HG03039 (cell line): ENCODE measurements at regions not wholly inside any gene's neighbourhood (a gene's known extent, or its start where the extent isn't known, plus 50 kb on each side); places are given as distances from the start of the nearest gene placed in this dataset.

Experiments
- ATAC-seq: cut with Tn5 transposase; IDR thresholded peaks from one replicate; pipeline ENCODE4 v1.9.1; 2021; ENCODE audit warnings: mild to moderate bottlenecking, moderate library complexity; ENCODE audit not compliant: unreplicated experiment

DNA sequence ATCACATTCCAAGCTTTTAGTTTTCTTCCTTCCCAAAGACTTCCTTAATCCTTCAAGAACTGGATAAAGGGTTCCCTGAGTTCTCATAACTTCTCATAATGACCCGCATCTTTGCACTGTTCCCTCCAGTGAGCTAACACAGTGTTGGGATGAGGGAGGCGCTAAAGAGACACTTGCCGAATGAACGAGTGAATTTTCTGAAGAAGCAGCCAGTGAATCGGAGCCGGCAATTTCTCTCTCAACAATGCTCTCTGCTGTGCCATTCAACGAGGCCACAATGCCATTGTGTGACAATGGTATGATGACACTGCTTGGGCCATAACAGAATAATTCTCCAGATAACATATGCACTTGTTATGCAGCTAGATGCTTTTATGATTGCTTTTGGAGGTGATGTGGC is 51.4 kb upstream of the ZFP42 start:
- no peak for ATAC-seq
